CD14-positive monocyte (primary cell): ENCODE measurements at regions not wholly inside any gene's neighbourhood (a gene's known extent, or its start where the extent isn't known, plus 50 kb on each side); places are given as distances from the start of the nearest gene placed in this dataset.

Source experiments
- DNase-seq, 3 donors: peaks; one replicate each; pipeline ENCODE4 v3.0.0-alpha.2; 2011 to 2022
- H2AFZ ChIP-seq: 2 replicates; pipeline ENCODE4 v1.6.0; 2012; ENCODE audit warnings: mild to moderate bottlenecking, low read depth, low read length, inconsistent platforms; ENCODE audit not compliant: insufficient read depth, poor library complexity, severe bottlenecking
- H3K27ac ChIP-seq, 2 donors: 1 replicate in 1 of 2; 2 replicates in 1 of 2; pipeline ENCODE4 v1.5.1; 2012 to 2013; ENCODE audit warnings: low read length in 2 of 2, control low read depth in 1 of 2, inconsistent platforms in 1 of 2, low read depth in 1 of 2, mild to moderate bottlenecking in 1 of 2
- H3K27me3 ChIP-seq, 2 donors: one replicate each; pipeline versions ENCODE4 v1.6.0 to v1.6.1; 2011 to 2013; ENCODE audit warnings: low read length in 2 of 2; ENCODE audit not compliant: control insufficient read depth in 2 of 2, insufficient read depth in 2 of 2
- H3K36me3 ChIP-seq, 2 donors: replicated peaks in 1 of 2; 1 replicate in 1 of 2; 2 replicates in 1 of 2; pipeline versions ENCODE4 v1.5.1 to v1.6.1; 2012 to 2013; ENCODE audit warnings: low read length in 2 of 2, control low read depth in 1 of 2, inconsistent platforms in 1 of 2, mild to moderate bottlenecking in 1 of 2; ENCODE audit not compliant: insufficient read depth in 2 of 2, control insufficient read depth in 1 of 2
- H3K4me1 ChIP-seq, 2 donors: 1 replicate in 1 of 2; 2 replicates in 1 of 2; pipeline versions ENCODE4 v1.5.1 to v1.6.1; 2012 to 2013; ENCODE audit warnings: low read length in 2 of 2, control low read depth in 1 of 2, inconsistent platforms in 1 of 2, mild to moderate bottlenecking in 1 of 2, moderate library complexity in 1 of 2; ENCODE audit not compliant: insufficient read depth in 2 of 2, control insufficient read depth in 1 of 2
- H3K4me2 ChIP-seq: replicated peaks from 2 replicates; pipeline ENCODE3; 2012; ENCODE audit warnings: low read length, moderate library complexity, mild to moderate bottlenecking; ENCODE audit not compliant: poor library complexity, severe bottlenecking; ENCODE audit errors: extremely low read depth
- H3K4me3 ChIP-seq, 3 experiments: fragments of 200-600 bp in 1 of 3; sonication (generic) in 1 of 3; replicated peaks in 1 of 3; 1 replicate in 2 of 3; 2 replicates in 1 of 3; pipeline ENCODE4 v1.5.1; 2011 to 2013; ENCODE audit warnings: low read length in 3 of 3, mild to moderate bottlenecking in 3 of 3, control low read depth in 2 of 3, low read depth in 2 of 3, inconsistent platforms in 1 of 3, moderate library complexity in 1 of 3
- H3K79me2 ChIP-seq: 2 replicates; pipeline ENCODE4 v1.6.0; 2012; ENCODE audit warnings: mild to moderate bottlenecking, control low read depth, inconsistent platforms, low read length, moderate library complexity; ENCODE audit not compliant: insufficient read depth
- H3K9ac ChIP-seq: 2 replicates; pipeline ENCODE4 v1.6.0; 2017; ENCODE audit warnings: low read length, mild to moderate bottlenecking; ENCODE audit not compliant: insufficient read depth, poor library complexity, severe bottlenecking
- H3K9me3 ChIP-seq, 2 donors: replicated peaks in 1 of 2; 1 replicate in 1 of 2; 2 replicates in 1 of 2; pipeline versions ENCODE4 v1.5.1 to v1.6.1; 2012 to 2013; ENCODE audit warnings: low read length in 2 of 2, control low read depth in 1 of 2; ENCODE audit not compliant: control insufficient read depth in 1 of 2, insufficient read depth in 1 of 2
- H4K20me1 ChIP-seq: 2 replicates; pipeline ENCODE4 v1.6.0; 2012; ENCODE audit warnings: mild to moderate bottlenecking, low read length, control low read depth, moderate library complexity; ENCODE audit not compliant: insufficient read depth
- H3K27ac Mint-ChIP-seq, 7 donors: one replicate each; pipeline ENCODE4 v1.8.0; 2020; ENCODE audit warnings: mild to moderate bottlenecking in 7 of 7, mixed read lengths in 7 of 7, moderate library complexity in 6 of 7, inconsistent platforms in 2 of 7
- H3K27me3 Mint-ChIP-seq, 3 donors: one replicate each; pipeline ENCODE4 v1.8.0; 2021 to 2022; ENCODE audit warnings: low read depth in 3 of 3, mild to moderate bottlenecking in 3 of 3, mixed read lengths in 3 of 3, moderate library complexity in 3 of 3, inconsistent platforms in 1 of 3
- H3K36me3 Mint-ChIP-seq, 2 donors: one replicate each; pipeline ENCODE4 v1.8.0; 2020; ENCODE audit warnings: mixed read lengths in 2 of 2, inconsistent platforms in 1 of 2, mild to moderate bottlenecking in 1 of 2
- H3K4me1 Mint-ChIP-seq: one replicate; pipeline ENCODE4 v1.8.0; 2020; ENCODE audit warnings: mild to moderate bottlenecking, mixed read lengths
- H3K4me3 Mint-ChIP-seq, 2 donors: one replicate each; pipeline ENCODE4 v1.8.0; 2020; ENCODE audit warnings: mild to moderate bottlenecking in 2 of 2, mixed read lengths in 2 of 2, moderate library complexity in 1 of 2
- H3K9me3 Mint-ChIP-seq, 7 donors: one replicate each; pipeline ENCODE4 v1.8.0; 2020 to 2022; ENCODE audit warnings: mixed read lengths in 7 of 7, mild to moderate bottlenecking in 6 of 7, moderate library complexity in 6 of 7, inconsistent platforms in 2 of 7
- CTCF ChIP-seq: fragments of 200-600 bp; IDR thresholded peaks from one replicate; pipeline ENCODE4 v1.8.0; 2022; ENCODE audit warnings: antibody characterized with exemption, mild to moderate bottlenecking
- WGBS: methylation state at CpG from one replicate; pipeline ENCODE4 v1.1.5; 2013; ENCODE audit warnings: missing lambda C conversion rate; ENCODE audit not compliant: insufficient coverage; 5-methylcytosine and 5-hydroxymethylcytosine counted together
- intact Hi-C, 2 donors: fragments of 100-400 bp; cut with micrococcal nuclease; formaldehyde crosslinking; loops; one replicate each; pipeline versions ENCODE4 v1.15.0 to v1.15.1; 2023

GRCh38 chr10:78302989-78303854 is 269.6 kb downstream of the RPS24 start:
- 7% methylated on average over 77 of the region's 81 CpGs for WGBS
- H3K4me3 Mint-ChIP-seq: peak overlapping the region; percentile 84 to 93

More at GRCh38 chr10:78302989-78303854, 269.6 kb downstream of the RPS24 start:
- DNase-seq: peak; percentile 84 to 89 (median 87)
- Mint-ChIP-seq H3K4me1 (peaks cover 39% of the 10 kb centered on the region), H3K27me3 (peaks cover 1 to 6% (median 4%) of the 10 kb centered on the region in 3 donors), H3K27ac (peak overlapping the region; percentile 93 to 97 (median 95)), H3K36me3 (no peaks in the 10 kb centered on the region), H3K9me3 (peaks cover 2 to 11% (median 6%) of the 10 kb centered on the region in 7 donors)
- peak overlapping the region; percentile 78 for H3K4me2 ChIP-seq
- H3K4me1 ChIP-seq: peaks cover 37% of the 10 kb centered on the region in 2 donors
- no peaks in the 10 kb centered on the region for H3K27me3 ChIP-seq
- peak overlapping the region; percentile 88 for H3K9ac ChIP-seq
- peak overlapping the region; percentile 85 to 91 for H3K27ac ChIP-seq
- no peaks in the 10 kb centered on the region for H4K20me1 ChIP-seq
- peak; percentile 84 for TF ChIP-seq CTCF
- H2AFZ ChIP-seq: peak overlapping the region; percentile 87
- intact Hi-C loops: loop anchor here (5.0 to 10.0 kb wide), 4 partner anchors 46 to 452 kb away; partner anchors contain the start of gene RPS24 (in 1 of the 2)
- H3K36me3 ChIP-seq: no peaks in the 10 kb centered on the region
- no peaks in the 10 kb centered on the region for H3K79me2 ChIP-seq
- peak overlapping the region; percentile 56 to 77 (median 58) for H3K4me3 ChIP-seq
- H3K9me3 ChIP-seq: peaks cover 0 to 7% of the 10 kb centered on the region in 2 donors
